ENCODE measurements at regions not wholly inside any gene's neighbourhood (a gene's known extent, or its start where the extent isn't known, plus 50 kb on each side); places are given as distances from the start of the nearest gene placed in this dataset.

GRCh38 chr18:68445136-68445535 is 269.8 kb downstream of the TMX3 start:
- TF ChIP-seq, protein P1, sequence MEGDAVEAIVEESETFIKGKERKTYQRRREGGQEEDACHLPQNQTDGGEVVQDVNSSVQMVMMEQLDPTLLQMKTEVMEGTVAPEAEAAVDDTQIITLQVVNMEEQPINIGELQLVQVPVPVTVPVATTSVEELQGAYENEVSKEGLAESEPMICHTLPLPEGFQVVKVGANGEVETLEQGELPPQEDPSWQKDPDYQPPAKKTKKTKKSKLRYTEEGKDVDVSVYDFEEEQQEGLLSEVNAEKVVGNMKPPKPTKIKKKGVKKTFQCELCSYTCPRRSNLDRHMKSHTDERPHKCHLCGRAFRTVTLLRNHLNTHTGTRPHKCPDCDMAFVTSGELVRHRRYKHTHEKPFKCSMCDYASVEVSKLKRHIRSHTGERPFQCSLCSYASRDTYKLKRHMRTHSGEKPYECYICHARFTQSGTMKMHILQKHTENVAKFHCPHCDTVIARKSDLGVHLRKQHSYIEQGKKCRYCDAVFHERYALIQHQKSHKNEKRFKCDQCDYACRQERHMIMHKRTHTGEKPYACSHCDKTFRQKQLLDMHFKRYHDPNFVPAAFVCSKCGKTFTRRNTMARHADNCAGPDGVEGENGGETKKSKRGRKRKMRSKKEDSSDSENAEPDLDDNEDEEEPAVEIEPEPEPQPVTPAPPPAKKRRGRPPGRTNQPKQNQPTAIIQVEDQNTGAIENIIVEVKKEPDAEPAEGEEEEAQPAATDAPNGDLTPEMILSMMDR (conservative IDR thresholded peaks at IDR 0.05; ENCODE audit: low read depth) = no peak
- DNase-seq (ENCODE audit: low spot score) = no peak
- POLR2A ChIA-PET (ENCODE audit: low non-redundant PET) = no interaction called here
- H3K27ac ChIP-seq = no peak overlapping the region
- CTCF ChIA-PET = no interaction called here

GRCh38 chr18:68441241-68441640 is 273.7 kb downstream of the TMX3 start:
- TF ChIP-seq, protein P1 (conservative IDR thresholded peaks at IDR 0.05; ENCODE audit: low read depth) = no peak
- H3K27ac ChIP-seq = no peak overlapping the region
- DNase-seq (ENCODE audit: low spot score) = no peak
- ChIA-PET CTCF (no interaction called here), POLR2A (ENCODE audit: low non-redundant PET) (no interaction called here)

- no peak for DNase-seq (ENCODE audit: low spot score)
- H3K27ac ChIP-seq = no peak overlapping the region
- TF ChIP-seq, protein P1 (conservative IDR thresholded peaks at IDR 0.05; ENCODE audit: low read depth) = no peak
- ChIA-PET POLR2A (ENCODE audit: low non-redundant PET) (no interaction called here), CTCF (interaction anchor here (0.7 kb wide), 1 partner anchor 136 kb away, joined by 3 read pairs; no protein-coding TSS in a partner anchor)
Observed at GRCh38 chr18:68440433-68440832, 274.5 kb downstream of the TMX3 start.

DNA sequence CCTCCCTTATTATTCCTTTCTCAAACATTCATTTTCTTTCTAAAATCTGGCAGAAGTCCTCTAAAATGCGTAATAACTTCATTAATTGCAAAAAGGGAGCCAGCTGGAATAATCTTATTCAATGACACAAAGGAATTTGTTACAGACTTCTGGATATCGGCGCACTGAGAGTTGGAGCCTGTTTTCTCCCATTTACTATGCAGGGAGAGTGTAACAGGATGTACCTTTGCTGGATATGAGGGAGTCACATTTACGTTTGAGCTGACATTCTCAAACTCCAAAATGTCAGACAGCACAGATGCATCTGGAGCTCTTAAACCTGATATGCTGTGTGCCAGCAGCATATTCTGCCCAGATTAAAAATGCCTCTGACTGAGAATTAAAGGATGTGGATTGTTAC is 275.3 kb downstream of the TMX3 start:
- no peak overlapping the region for H3K27ac ChIP-seq
- ChIA-PET CTCF (no interaction called here), POLR2A (ENCODE audit: low non-redundant PET) (no interaction called here)
- TF ChIP-seq, protein P1 (conservative IDR thresholded peaks at IDR 0.05; ENCODE audit: low read depth) = no peak
- DNase-seq (ENCODE audit: low spot score) = no peak

GRCh38 chr18:68438983-68439382 is 275.9 kb downstream of the TMX3 start:
- DNase-seq (ENCODE audit: low spot score) = no peak
- H3K27ac ChIP-seq = no peak overlapping the region
- ChIA-PET CTCF (interaction anchor here (0.5 kb wide), 1 partner anchor 283 kb away, joined by 3 read pairs; no protein-coding TSS in a partner anchor), POLR2A (ENCODE audit: low non-redundant PET) (no interaction called here)
- TF ChIP-seq, protein P1 (conservative IDR thresholded peaks at IDR 0.05; ENCODE audit: low read depth) = no peak

- TF ChIP-seq, protein P1 (conservative IDR thresholded peaks at IDR 0.05; ENCODE audit: low read depth) = no peak
- H3K27ac ChIP-seq = no peak overlapping the region
- no peak for DNase-seq (ENCODE audit: low spot score)
- POLR2A ChIA-PET (ENCODE audit: low non-redundant PET) = no interaction called here
- CTCF ChIA-PET = no interaction called here
Observed at GRCh38 chr18:68438536-68438935, 276.4 kb downstream of the TMX3 start.

GRCh38 chr18:68436485-68436884 is 278.4 kb downstream of the TMX3 start:
- ChIA-PET POLR2A (ENCODE audit: low non-redundant PET) (no interaction called here), CTCF (no interaction called here)
- H3K27ac ChIP-seq = no peak overlapping the region
- peak; percentile 28 for DNase-seq (ENCODE audit: low spot score)
- TF ChIP-seq, protein P1 (conservative IDR thresholded peaks at IDR 0.05; ENCODE audit: low read depth) = no peak

Measured in RWPE1 (cell line).